ENCODE measurements at regions not wholly inside any gene's neighbourhood (a gene's known extent, or its start where the extent isn't known, plus 50 kb on each side); places are given as distances from the start of the nearest gene placed in this dataset.

DNA sequence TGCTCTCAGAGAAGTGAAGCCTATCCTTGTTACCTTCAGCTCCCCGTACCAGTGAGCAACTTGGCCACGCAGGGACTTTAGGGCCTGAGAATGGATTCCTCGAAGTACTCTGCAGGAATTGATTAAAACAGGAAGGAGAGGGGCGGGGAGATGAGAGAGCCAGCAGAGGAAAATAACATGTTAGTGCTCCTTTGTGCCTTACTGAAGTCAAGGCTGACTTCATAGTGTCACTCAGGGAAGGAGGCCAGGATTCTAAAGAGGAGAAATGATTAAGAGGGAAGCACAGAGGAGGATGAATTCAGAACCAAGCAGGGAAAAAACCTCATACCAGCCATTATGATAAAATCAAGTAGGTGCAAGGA is 195.6 kb upstream of the RHOBTB1 start:
- Histone ChIP-seq H3K27ac (no peak overlapping the region), H3K4me1 (no peaks in the 10 kb centered on the region), H3K27me3 (no peaks in the 10 kb centered on the region), H3K36me3 (ENCODE audit: low read depth, missing control alignments) (no peaks in the 10 kb centered on the region), H3K4me3 (no peak overlapping the region), H3K9me3 (no peaks in the 10 kb centered on the region)
- no peak for DNase-seq
- intact Hi-C loops (cut with DNase I; ENCODE audit: low total_unique reads): loop anchor here (10.0 kb wide), 1 partner anchor 145 kb away; no protein-coding TSS in a partner anchor
- 84 to 87% methylated on average over 4 of the region's 4 CpGs for WGBS, 2 donors
- TF ChIP-seq, protein P1, sequence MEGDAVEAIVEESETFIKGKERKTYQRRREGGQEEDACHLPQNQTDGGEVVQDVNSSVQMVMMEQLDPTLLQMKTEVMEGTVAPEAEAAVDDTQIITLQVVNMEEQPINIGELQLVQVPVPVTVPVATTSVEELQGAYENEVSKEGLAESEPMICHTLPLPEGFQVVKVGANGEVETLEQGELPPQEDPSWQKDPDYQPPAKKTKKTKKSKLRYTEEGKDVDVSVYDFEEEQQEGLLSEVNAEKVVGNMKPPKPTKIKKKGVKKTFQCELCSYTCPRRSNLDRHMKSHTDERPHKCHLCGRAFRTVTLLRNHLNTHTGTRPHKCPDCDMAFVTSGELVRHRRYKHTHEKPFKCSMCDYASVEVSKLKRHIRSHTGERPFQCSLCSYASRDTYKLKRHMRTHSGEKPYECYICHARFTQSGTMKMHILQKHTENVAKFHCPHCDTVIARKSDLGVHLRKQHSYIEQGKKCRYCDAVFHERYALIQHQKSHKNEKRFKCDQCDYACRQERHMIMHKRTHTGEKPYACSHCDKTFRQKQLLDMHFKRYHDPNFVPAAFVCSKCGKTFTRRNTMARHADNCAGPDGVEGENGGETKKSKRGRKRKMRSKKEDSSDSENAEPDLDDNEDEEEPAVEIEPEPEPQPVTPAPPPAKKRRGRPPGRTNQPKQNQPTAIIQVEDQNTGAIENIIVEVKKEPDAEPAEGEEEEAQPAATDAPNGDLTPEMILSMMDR (IDR thresholded peaks at IDR 0.05): no peak
- no peak for TF ChIP-seq POLR2A (IDR thresholded peaks at IDR 0.05)

DNA sequence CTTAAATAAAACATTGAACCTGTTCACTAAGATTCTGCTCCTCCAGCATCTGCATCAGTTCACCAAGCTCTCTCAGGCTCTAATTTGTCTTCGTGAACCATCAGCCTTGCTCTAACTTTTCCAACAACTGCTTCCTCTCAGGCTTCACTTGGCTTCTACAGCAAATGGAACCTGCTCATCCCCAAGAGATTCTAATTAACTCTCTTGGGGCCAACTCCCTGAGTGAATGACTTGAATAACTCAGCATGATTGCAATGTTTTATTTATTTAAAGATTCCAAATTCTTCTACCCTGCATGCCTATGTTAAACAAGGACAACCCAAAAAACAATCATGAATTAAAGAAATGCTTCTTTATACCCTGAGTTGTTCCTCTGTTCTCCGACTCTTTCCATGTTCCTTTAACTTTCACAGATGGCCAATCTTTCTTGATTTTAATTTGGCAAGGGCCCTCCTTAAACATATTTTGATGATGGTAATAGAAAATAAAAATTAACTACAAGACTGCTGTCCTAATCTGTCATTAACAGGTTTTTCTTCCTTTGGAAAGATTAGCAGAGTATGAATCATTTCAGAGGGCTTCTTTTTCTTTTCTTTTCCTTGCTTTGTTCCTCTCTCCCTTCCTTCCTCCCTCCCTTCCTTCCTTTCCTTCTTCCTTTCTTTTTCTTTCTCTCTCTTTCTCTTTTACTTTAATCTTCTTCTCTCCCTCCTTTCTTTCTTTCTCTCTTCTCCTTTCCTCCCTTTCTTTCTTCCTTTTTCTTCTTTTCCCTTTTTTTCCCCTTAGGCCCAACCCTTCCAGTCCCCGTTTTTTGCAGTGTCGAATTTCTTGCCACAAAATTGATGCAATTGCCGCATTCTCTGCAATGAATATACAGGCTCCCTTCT is 195.0 kb upstream of the RHOBTB1 start:
- DNase-seq: no peak
- no peak overlapping the region for H3K27ac ChIP-seq
- no peaks in the 10 kb centered on the region for H3K4me1 ChIP-seq
- WGBS, 2 donors: 84% methylated on average over 5 of the region's 5 CpGs
- intact Hi-C loops (cut with DNase I; ENCODE audit: low total_unique reads): loop anchor here (10.0 kb wide), 1 partner anchor 146 kb away; no protein-coding TSS in a partner anchor
- H3K27me3 ChIP-seq: no peaks in the 10 kb centered on the region
- no peak for TF ChIP-seq POLR2A (IDR thresholded peaks at IDR 0.05)
- TF ChIP-seq, protein P1 (IDR thresholded peaks at IDR 0.05): no peak
- no peaks in the 10 kb centered on the region for H3K9me3 ChIP-seq
- no peaks in the 10 kb centered on the region for H3K36me3 ChIP-seq (ENCODE audit: low read depth, missing control alignments)
- H3K4me3 ChIP-seq: no peak overlapping the region

DNA sequence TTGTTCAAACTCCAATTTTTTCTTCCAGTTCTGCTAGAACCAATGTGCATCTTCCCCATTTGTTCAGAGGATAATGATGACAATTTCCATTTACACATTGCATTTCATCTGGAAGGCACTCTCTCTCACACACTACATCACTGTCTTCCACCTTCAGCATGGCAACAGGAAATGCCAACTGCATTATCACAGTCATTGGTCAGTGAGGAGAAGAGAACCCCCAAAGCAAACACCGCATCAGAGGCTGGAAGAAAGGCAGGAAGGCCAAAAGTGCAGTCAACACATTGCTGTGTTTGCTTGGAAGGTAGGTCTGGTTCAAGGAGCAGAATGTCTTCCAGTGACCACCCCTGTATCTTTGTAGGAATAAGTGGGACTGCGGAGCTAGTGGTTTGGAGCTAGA is 192.2 kb upstream of the RHOBTB1 start:
- 79 to 85% methylated on average over 2 of the region's 2 CpGs for WGBS, 2 donors
- Histone ChIP-seq H3K4me1 (no peaks in the 10 kb centered on the region), H3K27me3 (no peaks in the 10 kb centered on the region), H3K9me3 (no peaks in the 10 kb centered on the region), H3K36me3 (ENCODE audit: low read depth, missing control alignments) (no peaks in the 10 kb centered on the region), H3K4me3 (no peak overlapping the region), H3K27ac (no peak overlapping the region)
- intact Hi-C loops (cut with DNase I; ENCODE audit: low total_unique reads): loop anchor here (10.0 kb wide), 1 partner anchor 149 kb away; no protein-coding TSS in a partner anchor
- TF ChIP-seq POLR2A (IDR thresholded peaks at IDR 0.05): no peak
- TF ChIP-seq, protein P1 (IDR thresholded peaks at IDR 0.05): no peak
- DNase-seq: no peak

DNA sequence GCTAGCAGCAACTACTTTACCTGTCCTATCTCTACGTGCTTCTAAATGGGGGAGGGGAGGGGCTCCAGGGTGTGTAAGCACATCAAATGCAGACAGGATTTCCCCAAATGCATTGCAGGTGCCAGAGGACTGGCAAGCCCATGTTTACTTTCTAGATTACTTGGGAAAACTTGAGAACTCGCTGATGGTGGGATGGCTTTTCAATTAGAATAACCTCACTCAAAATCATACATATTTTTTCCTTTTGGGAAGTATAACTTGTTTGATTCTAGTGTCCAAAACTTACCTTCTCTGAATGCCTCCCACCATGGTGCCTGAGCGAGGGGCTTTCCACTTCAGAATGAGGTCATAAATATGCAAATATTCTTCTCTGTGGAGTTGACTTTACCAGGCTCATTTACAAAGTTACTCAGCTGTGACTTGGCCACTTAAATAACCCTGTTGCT is 191.3 kb upstream of the RHOBTB1 start:
- Histone ChIP-seq H3K4me1 (no peaks in the 10 kb centered on the region), H3K4me3 (no peak overlapping the region), H3K27ac (no peak overlapping the region), H3K27me3 (no peaks in the 10 kb centered on the region), H3K36me3 (ENCODE audit: low read depth, missing control alignments) (no peaks in the 10 kb centered on the region), H3K9me3 (no peaks in the 10 kb centered on the region)
- no peak for TF ChIP-seq POLR2A (IDR thresholded peaks at IDR 0.05)
- TF ChIP-seq, protein P1 (IDR thresholded peaks at IDR 0.05): no peak
- intact Hi-C loops (cut with DNase I; ENCODE audit: low total_unique reads): loop anchor here (10.0 kb wide), 1 partner anchor 150 kb away; no protein-coding TSS in a partner anchor
- no peak for DNase-seq
- 87 to 88% methylated on average over 3 of the region's 3 CpGs for WGBS, 2 donors

All from testis (tissue), 2 donors.